HG03159 (cell line): ENCODE measurements at regions not wholly inside any gene's neighbourhood (a gene's known extent, or its start where the extent isn't known, plus 50 kb on each side); places are given as distances from the start of the nearest gene placed in this dataset.

ENCODE experiments used
- ATAC-seq: cut with Tn5 transposase; IDR thresholded peaks from one replicate; pipeline ENCODE4 v1.9.1; 2021; ENCODE audit warnings: mild to moderate bottlenecking, moderate library complexity; ENCODE audit not compliant: unreplicated experiment

DNA sequence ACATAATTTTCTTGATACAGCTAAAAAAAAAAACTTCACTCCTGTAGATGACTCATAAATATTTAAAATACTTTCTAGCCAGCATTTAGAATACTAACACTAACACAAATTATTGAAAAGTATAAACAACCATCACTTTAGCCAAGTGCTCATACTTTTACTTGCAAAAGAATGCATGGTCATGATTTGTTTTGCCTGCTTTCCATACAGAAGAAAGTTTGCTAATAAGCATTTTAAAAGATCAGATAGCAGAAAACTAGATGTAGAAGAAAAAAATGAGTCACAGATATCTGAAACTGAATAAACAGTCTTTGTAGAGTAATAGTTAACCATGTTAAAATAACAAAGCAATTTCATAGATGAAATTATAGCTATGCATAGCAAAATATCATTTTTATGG lies 2280.4 kb upstream of the PCDH20 start:
- no peak for ATAC-seq

DNA sequence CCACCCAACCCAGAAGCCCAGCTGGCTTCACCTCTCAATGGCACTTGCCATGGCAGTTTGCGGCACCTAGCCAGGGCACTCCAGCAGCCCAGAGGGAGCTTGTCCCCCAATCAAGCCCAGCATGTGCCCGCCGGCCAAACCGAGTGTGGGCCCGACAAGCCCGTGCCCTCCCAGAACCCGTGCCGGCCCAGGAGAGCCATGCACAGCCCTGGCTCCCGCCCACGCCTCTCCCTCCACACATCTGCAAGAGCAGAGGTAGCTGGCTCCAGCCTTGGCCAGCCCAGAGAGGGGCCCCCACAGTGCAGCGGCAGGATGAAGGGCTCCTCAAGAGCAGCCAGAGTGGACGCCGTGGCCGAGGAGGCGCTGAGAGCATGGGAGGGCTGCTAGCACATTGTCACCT lies 2278.0 kb upstream of the PCDH20 start:
- ATAC-seq = no peak

DNA sequence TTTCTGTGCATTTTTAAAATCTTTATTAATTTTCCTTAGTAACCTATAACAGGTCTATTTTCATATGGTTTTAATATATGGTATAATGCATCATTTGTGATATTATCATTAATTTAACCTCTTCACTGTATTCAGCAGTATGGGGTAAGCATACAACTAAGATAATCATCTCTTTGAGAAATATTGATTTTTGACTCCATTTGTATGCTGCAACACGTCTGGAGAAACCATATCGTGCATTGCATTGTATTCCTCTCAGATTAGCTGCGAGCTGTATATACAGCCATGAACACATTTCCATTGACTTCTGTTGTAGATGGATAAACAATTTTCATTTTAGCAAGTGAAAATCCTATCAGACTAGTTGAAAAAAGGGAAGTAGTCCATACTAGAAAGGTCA lies 2275.8 kb upstream of the PCDH20 start:
- ATAC-seq = no peak

DNA sequence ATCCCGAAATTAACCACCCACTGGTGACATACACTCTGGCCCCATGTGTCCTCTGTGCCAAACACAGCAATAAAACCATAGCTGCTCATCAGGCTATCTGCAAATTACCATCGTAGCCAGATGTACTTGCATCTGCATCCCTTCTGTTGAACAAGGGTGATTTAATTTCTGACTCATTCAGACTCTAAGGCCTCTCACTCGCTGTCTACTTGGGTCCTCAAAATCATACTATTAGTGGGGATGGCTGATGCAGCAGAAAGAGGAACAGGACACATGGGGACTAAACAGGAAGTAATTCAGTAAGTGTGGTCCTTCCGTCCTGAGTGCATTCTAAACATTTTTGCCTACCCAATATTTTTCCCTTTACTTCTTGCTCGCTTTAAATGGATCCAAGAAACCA lies 2275.0 kb upstream of the PCDH20 start:
- no peak for ATAC-seq

DNA sequence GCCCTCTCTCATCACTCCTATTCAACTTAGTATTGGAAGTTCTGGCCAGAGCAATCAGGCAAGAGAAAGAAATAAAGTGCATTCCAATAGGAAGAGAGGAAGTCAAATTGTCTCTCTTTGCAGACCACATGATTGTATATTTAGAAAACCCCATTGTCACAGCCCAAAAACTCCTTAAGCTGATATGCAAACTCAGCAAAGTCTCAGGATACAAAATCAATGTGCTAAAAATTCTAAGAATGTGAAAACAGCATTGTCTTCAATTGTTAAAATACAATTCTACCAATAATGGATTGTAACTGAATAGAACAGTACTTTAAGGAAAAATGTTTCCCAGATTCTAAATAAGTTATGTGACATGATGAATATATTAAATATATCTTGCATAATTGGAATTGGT lies 2269.2 kb upstream of the PCDH20 start:
- ATAC-seq = no peak

DNA sequence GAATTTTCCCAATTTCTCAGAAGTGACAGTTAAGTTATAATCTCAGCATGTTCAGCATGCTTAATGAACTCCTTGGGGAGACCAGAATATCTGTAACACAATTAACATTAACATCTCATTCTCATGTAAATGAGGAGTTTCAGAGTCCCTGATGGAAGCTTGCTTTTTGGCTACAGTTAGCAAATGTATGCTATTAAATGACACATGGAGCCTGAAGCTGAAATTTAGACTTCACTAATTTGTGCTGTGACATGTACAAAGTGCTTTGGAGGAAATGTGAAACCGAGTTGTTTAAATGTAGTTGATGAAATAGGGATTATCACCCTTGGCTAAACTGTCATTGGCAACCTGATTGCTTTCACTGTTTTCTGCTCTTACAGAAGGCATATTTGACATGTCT lies 2265.1 kb upstream of the PCDH20 start:
- no peak for ATAC-seq

DNA sequence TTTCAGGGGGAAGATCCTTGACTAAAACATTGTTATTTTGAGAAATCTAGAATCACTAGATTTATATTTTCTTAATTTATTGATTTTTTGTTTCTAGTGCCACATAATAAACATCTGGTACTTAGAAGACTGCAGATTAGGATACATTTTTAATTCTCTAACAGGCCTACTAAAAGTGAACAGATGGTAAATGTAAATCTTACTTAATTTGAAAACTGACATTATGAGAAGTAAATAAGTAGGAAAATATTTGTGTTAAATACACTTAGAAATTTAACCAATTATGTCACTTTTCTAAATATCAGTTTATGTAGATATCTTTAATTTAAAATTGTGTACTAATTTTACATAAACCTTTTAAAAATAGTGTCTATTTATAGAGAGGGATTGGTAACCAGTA lies 2255.6 kb upstream of the PCDH20 start:
- ATAC-seq = no peak

DNA sequence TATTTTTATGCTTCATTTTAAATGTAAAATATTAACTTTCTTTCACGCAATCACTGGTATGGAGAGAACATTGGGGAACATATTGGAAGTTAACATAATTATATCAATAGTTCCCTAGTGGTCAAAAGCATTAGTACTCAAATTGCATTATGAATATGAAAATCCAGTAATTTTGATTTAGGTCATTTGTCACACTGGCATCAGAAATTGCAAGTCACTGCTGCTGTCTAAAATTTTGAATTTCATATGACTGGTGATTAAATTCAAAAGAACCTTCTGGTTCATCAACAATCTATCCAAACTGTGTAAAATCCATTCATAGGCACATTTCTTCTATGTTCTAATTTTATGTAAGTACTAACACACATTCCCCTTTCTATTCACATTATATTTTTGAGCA lies 2235.7 kb upstream of the PCDH20 start:
- no peak for ATAC-seq

DNA sequence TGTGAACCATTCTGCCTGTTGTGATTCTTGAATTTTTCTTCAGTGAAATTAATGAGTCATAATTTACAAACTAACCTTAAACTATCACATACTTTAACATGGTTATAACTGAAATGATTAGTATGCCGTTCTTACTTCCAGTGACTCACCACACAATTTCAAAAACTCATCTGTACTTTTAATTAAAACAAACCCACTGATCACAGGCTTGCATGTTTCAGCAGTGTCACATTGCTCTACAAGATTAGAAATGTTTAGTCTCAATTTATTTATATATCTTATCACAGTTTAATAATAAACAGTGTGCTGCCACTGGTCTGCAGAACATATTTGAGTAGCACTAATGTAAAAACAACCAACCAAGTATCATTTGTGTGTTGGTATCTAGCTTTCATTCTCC lies 2227.9 kb upstream of the PCDH20 start:
- no peak for ATAC-seq

DNA sequence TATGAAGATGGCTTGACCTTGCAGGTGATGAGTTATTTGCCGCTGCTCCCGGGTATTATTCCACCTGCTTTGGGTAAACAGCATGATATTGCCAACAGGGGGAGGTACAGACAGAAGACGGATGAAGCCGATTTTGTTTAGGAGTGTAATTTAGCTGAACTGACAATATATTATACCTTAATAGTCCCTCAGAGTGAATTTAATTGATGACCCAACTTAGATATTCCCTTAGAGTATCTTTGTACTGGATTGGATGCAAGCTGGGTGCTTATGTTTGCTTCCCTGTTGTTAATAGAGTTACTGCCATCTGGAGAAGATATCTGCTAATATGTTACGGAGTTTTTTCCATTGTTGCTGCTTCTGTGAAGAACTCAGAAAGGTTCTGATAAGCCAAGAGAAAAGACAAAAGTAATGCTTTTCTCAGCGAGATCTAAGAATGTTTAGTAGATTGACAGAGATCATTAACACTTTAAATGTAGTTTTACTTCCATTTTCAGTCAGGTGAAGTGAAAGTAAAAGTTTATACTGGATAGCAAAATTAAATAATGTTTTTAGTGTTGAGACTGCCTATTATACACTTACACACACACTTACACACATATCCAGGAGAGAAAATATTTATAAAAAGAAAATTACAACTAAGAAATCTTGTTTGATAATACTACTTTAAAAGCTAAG lies 2220.8 kb upstream of the PCDH20 start:
- peak; percentile 78 for ATAC-seq

DNA sequence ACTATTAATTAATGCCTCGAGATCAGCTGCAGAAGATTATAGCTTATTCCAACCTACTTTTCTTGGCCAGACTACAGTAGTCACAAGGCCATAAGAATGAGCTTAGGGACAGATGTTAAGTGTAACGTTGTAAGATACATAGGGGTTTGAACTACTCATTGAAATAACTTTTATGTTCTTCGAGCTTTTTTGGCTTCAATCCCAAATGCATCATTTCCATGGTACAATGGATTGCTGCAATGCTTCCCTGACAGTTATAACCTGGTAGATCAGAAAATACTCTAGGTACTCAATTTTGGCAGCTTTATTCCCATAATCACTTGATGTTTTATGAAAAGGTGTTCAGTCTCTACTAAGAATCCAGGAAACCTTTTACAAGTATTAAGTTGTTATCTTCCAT lies 2216.7 kb upstream of the PCDH20 start:
- no peak for ATAC-seq

DNA sequence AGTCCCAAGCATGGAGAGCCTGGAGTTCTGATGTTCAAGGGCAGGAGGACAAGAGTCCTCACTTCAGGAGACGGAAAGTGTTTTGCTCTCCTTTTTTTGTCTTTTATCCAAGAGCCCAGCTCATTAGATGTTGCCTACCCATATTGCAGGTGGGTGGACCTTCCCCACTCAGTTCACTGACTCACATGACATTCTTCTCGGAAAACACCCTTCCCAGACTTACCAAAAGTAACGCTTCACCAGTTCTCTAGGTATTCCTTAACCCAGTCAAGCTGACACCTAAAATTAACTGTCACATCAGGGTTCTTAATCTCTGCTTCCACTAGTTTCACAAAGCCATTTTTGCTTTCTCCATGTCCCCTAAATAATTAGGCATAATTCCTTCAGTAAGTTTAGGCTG lies 2215.4 kb upstream of the PCDH20 start:
- no peak for ATAC-seq

DNA sequence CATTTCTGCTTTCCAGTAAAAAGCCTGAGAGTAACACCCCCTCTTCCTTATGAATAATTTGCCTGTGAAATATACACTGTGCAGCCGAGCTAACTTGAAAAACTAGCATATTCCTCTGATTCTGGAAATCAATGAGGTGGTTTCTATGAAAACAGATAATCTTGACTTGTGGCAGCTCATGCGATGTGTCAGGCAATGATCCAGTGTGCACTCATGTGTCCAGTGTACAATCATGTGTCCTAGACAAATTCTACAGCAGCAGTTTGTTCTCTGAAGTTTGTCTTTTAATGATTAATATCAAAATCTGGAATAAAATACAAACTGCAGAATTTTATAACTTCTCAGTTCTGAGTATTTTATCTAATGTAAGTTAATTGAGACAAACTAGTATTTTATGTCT lies 2213.9 kb upstream of the PCDH20 start:
- ATAC-seq = no peak

DNA sequence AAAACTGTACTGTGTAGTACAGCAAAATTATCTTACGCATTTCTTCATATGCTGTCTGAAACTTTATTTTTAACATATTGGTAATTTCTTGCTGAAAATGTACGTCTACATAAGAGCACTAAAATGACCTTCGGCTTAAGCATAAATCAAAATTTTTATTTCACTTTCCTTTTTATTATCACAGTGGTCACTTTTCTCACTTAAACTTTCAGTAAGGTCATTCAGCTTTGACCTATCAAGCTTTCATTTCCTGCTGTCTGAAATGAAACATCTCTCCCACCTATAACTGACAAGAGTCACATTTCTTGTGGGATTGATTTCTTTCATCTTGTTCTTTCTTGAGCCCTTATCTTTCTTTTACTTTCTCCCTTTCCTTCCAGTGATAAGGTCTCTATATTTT lies 2212.7 kb upstream of the PCDH20 start:
- ATAC-seq = no peak

DNA sequence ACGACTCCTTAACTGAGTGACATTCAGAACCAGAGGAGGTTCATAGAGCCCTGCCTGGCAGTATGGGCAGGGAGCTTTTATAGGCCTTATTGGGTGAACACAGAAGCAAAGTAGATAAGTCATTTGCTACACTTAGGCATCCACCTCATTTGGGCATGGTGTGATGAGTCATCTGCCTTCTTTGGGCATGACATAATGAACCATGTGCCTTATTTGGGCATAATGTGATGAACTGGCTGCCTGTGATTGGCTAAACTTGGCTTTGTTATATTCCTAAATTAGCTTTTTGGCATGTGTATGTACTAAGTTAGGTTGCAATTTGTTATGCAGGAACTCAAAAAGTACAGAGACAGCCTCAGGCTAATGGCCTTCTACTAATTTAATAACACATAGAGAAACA lies 2210.2 kb upstream of the PCDH20 start:
- no peak for ATAC-seq

DNA sequence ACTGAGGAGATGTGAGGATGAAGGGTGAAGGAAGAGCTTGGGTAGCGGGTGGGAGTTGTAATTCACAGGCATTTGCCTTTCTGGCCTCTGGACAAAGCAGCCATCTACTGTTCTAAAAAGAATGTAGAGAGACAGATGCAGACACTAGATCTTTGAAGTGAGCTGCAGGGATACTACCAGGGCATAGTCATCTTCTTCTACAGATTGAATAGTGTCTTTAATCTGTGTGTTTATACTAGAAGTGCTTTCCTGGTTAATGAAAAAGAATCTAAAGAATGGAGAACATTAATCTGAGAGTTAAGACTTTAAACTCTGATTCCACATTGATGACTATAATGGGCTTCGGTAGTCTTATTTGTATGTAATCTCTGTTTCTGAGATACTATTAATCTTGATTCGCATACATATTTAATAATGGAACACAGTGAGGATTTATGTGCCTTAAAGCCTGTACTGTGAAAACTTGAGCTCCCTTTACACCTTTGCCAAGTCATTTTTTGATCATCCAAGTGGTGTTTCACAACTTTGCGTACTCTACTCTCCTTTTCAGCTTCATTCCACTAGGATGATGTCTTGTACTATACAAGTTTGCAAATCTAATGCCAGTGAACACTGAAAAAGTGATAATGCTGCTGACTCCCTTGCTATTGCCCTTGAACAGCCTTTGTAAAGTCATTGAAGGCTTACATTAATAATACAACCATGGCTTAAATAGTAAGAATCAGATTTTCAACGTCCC lies 2199.4 kb upstream of the PCDH20 start:
- ATAC-seq = no peak

DNA sequence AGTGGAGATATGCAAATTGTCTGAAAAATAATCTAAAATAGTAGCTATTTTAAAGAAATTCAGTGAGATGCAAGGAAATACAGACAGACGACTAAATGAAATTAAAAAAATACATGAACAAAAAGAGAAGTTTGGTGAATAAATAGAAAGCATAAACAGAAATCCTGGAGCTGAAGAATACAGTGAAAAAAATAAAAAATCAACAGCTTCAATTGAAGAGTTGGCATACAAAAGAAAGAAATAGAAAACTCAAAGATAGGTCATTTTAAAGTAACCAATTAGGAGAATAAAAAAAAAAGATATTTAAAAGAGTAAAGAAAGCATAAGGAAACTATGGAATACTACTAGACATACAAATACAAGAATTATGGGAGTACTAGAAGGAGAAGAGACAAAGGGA lies 2191.5 kb upstream of the PCDH20 start:
- ATAC-seq = no peak

DNA sequence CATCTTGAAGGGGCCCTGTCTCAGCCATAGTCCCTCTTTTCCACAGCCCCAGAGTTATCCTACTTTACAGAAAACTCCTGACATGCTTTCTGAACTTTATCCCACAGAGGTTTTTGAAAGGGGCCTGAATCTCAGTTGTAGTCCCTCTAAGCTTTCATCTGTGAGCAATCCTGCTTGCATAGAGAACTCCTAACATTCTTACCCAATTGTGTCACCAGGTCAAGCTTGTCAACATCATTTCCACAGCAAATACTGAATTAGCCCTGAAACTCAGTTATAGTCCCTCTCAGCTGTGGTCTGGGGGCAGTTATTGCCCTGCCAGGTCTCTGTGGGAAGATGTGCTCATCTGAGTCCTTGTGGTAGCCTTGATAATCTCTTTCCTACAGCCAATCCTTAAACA lies 2190.3 kb upstream of the PCDH20 start:
- no peak for ATAC-seq

DNA sequence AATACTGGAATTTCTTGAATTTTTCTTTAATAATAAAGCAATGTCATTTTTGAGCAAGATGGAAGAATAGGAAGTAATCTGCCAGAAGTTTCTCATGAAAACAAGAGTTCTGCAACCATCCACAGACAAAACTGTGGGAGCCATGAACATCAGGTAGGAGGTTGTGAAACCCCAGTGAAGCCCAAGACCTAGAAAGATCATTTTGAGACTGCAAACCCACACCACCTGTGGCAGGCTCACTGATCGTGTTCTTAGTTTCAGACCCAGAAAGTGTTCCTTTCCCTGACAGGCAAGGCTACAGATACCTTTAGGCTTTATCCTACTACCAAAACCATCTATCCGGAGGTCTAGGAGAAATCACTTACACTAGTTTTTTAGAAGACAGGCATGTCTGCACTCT lies 2189.8 kb upstream of the PCDH20 start:
- ATAC-seq = no peak

DNA sequence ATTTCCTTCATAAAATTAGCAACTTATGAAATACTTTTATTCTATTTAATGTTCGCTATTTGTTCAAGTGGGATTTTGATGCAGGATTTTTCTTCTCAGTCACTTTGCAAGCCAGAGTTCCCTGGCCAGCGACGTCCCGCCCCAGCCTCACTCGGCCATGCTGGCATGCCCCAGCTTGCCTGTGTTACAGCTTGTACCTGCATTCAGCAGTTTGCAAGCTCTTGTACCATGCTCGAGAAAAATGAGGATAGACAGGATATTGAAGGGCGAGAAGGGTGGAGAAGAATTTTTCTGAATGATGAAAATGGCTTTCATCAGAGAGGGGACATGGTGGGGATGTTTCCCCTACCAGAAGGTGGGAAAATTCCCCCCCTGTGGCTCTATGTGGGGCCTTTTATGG lies 2180.2 kb upstream of the PCDH20 start:
- no peak for ATAC-seq

DNA sequence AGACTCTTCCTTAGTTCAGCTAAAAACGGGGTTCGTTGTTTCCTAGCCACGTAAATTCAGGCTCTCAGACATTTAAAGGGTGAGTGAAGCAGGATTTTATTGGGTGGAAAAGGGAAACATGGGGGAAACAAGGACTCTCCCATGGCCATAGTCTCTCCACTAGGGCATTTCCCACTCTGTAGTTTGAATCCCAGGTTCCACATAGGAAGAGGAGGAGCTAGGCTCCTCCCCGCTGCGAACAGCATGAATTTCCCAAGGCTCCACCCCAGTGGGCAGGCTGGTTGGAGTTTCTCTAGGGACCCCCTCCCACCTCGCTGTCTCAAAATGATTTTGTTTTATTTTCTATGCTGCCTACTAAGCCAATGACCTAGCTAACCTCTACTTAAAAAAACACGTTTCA lies 2170.8 kb upstream of the PCDH20 start:
- ATAC-seq = no peak

DNA sequence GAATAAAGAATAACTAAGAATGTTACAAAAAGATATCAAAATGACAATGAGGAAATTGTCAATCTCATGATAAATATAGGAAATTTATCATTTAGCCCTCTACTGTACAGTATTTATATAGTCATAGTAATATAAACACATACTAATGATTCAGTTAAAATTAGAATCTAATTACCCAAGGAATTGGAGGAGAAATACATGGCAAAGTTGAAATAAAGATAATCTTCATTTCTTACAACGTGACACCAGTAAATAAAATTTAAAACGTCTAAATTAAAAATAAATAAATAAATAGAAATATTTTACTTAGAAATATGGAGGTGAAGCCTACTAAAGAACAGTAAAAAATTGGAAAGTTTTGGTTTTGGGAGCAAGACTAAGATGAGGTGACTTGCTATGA lies 2163.1 kb upstream of the PCDH20 start:
- no peak for ATAC-seq

DNA sequence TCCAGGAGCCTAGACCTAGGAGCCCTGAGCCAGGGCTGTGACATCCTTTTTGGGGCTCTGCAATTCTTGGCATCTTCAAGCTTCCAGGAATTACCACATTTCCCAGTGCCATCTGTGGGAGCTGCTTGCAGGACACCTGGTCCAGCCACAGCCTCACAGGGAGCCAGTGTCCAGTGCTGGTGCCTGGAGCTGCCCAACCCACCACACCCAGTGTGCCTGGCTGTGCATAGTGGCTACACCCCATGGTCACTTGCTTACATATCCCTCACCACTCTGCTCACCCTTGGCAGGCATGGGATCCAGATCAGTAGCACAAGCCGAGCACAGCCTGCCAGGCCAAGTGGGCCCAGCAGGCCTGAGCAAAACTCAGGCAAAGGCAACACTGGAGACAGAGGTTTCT lies 2151.4 kb upstream of the PCDH20 start:
- ATAC-seq = no peak
